Astrocyte of the spinal cord (primary cell): ENCODE measurements at regions not wholly inside any gene's neighbourhood (a gene's known extent, or its start where the extent isn't known, plus 50 kb on each side); places are given as distances from the start of the nearest gene placed in this dataset.

Experiments used
- DNase-seq: peaks from one replicate; pipeline ENCODE4 v3.0.0; 2011; ENCODE audit warnings: low read depth, low spot score
- H3K4me3 ChIP-seq: 2 replicates; pipeline ENCODE4 v1.5.1; 2011; ENCODE audit warnings: low read depth, mild to moderate bottlenecking, low read length, moderate library complexity
- CTCF ChIP-seq: IDR thresholded peaks from 2 replicates; pipeline ENCODE4 v1.5.1; 2012; ENCODE audit warnings: low read depth, mild to moderate bottlenecking, low read length, inconsistent platforms
- in situ Hi-C: cut with HindIII; loops from 2 replicates; pipeline ENCODE4 v1.10.0; 2017; ENCODE audit warnings: low sequenced_read_pairs

DNA sequence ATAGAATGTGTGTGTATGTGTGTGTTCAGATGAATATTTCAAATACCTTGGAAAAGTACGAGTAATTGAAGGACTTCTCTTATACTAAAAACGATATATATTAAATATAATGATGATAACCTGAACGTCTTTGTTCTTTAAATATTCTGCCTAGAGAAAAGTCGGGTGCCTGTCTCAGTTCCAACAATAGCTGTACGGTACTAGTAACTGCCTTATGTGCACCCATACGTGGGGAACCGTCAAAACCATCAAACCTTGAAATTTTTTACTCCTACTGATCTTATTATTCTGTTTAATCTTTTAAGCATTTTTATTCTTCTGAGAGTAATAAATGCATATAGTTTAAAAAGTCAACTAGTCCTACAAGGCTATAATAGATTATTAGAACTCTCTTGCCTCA, 1045.7 kb downstream of the C4orf33 start:
- no peak for TF ChIP-seq CTCF
- DNase-seq: no peak

GRCh38 chr4:130143656-130144055, 1047.7 kb downstream of the C4orf33 start:
- in situ Hi-C loops: no loop called here
- H3K4me3 ChIP-seq: no peak overlapping the region
- no peak for DNase-seq
- no peak for TF ChIP-seq CTCF

More for the DNA sequence above, 1045.7 kb downstream of the C4orf33 start:
- H3K4me3 ChIP-seq: no peak overlapping the region
- in situ Hi-C loops: no loop called here

GRCh38 chr4:130146773-130147172, 1050.8 kb downstream of the C4orf33 start:
- DNase-seq: no peak
- in situ Hi-C loops: no loop called here
- no peak overlapping the region for H3K4me3 ChIP-seq
- TF ChIP-seq CTCF: no peak

DNA sequence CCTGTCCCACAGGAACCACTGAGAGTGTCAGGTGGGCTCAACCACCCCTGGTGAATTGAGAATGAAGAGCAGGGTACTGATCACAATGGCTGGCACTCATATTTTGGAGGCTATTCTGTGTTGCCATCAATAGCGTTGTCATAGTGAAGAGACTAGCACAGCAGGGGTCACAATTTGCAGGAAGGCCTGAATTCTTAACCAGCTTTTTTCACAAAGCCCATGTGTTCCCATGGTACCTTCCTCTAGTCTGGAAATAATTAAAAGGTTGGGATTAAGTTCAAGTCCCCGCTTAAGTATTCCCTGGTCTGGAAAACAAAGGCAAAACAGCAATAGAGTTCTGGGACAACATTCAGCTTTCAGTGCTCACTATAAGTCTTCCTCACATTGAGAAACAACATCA, 1051.7 kb downstream of the C4orf33 start:
- no peak overlapping the region for H3K4me3 ChIP-seq
- in situ Hi-C loops: no loop called here
- no peak for TF ChIP-seq CTCF
- DNase-seq: no peak

DNA sequence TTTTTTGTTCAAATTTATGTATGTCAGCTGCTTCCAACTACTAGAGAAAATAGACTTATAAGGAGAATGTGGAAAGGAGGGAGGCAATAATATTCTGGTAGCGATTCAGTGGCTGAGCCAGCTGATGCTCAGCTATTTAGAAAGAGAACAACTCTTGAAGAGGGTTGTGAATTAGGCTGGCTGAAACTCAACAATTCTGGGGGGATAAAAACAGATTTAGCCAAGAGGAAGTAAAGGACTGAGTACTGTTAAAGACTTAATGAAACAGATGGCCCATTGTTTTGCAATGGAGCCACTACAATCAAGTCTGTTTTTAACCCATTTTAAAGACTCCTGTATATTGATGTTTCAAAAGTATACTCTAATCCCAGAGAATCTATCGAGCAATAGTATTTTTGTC, 1058.9 kb downstream of the C4orf33 start:
- H3K4me3 ChIP-seq: no peak overlapping the region
- TF ChIP-seq CTCF: no peak
- in situ Hi-C loops: no loop called here
- DNase-seq: no peak

GRCh38 chr4:130163701-130164100, 1067.7 kb downstream of the C4orf33 start:
- H3K4me3 ChIP-seq: no peak overlapping the region
- no peak for TF ChIP-seq CTCF
- no peak for DNase-seq
- in situ Hi-C loops: no loop called here

GRCh38 chr4:130165381-130165780, 1069.4 kb downstream of the C4orf33 start:
- H3K4me3 ChIP-seq: no peak overlapping the region
- DNase-seq: no peak
- no peak for TF ChIP-seq CTCF
- in situ Hi-C loops: no loop called here
